Glomerular visceral epithelial cell (primary cell): ENCODE measurements at regions not wholly inside any gene's neighbourhood (a gene's known extent, or its start where the extent isn't known, plus 50 kb on each side); places are given as distances from the start of the nearest gene placed in this dataset.
"Not testable (repeated sequence)": the region's sequence is repeated elsewhere in the genome, so short reads cannot be mapped to it uniquely, and the experiment has no call there.

ENCODE experiments used
- DNase-seq: peaks from one replicate; pipeline ENCODE4 v3.0.0-alpha.2; 2016; ENCODE audit errors: extremely low spot score

- peak; percentile 31 for DNase-seq
Measured at GRCh38 chr4:22573198-22573597, 57.3 kb upstream of the ADGRA3 start.

- DNase-seq = no peak
Measured at GRCh38 chr4:22573641-22574040, 57.8 kb upstream of the ADGRA3 start.

- no peak for DNase-seq
Measured at GRCh38 chr4:22574424-22574823, 58.6 kb upstream of the ADGRA3 start.

GRCh38 chr4:22574880-22575279 is 59.0 kb upstream of the ADGRA3 start:
- no peak for DNase-seq

GRCh38 chr4:22587253-22587652 is 71.4 kb upstream of the ADGRA3 start:
- DNase-seq = no peak

- DNase-seq = no peak
Measured at GRCh38 chr4:22593933-22594332, 78.1 kb upstream of the ADGRA3 start.

GRCh38 chr4:22595684-22596083 is 79.8 kb upstream of the ADGRA3 start:
- no peak for DNase-seq

- no peak for DNase-seq
Measured at GRCh38 chr4:22596409-22596808, 80.5 kb upstream of the ADGRA3 start.

DNA sequence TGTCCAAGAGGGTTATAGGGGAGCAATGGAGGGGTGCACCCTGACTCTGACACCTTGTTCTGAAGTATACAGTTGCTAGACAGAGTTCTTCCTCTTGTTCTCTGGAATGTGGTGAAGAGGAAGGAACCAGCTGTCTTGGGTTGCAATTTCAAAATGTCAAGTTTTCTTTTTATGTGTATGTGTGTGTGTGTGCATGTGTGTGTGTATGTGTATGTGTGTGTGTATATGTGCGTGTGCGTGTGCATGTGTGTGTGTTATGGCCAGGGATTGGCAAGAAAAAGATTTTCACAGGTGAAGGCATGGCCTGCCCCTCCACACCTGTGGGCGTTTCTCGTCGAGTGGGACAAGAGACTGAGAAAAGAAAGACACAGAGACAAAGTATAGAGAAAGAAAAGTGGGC is 81.6 kb upstream of the ADGRA3 start:
- no peak for DNase-seq

GRCh38 chr4:22598113-22599047 is 82.5 kb upstream of the ADGRA3 start:
- DNase-seq = not testable (repeated sequence)

- not testable (repeated sequence) for DNase-seq
Measured at GRCh38 chr4:22599228-22599928, 83.5 kb upstream of the ADGRA3 start.

DNA sequence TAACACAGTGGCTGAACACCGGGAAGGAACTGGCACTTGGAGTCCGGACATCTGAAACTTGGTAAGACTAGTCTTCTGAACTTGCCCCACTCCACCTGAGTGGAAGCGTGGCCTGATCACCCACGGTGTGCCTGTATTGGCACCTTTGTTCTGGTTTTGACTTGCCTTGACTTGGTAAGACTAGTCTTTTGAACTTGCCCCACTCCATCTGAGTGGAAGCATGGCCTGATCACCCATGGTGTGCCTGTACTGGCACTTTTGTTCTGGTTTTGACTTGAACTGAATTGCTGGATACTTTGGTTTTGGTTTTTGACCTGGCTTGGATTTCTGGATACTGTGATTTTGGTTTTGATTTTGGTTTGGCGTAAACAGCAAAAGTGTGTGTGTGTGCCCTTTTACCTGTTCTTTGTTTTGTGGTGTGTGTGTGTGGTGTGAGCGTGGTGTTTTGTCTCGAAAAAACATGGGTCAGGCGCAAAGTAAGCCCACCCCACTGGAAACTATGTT is 84.1 kb upstream of the ADGRA3 start:
- DNase-seq = not testable (repeated sequence)

GRCh38 chr4:22601638-22602037 is 85.8 kb upstream of the ADGRA3 start:
- DNase-seq = not testable (repeated sequence)

DNA sequence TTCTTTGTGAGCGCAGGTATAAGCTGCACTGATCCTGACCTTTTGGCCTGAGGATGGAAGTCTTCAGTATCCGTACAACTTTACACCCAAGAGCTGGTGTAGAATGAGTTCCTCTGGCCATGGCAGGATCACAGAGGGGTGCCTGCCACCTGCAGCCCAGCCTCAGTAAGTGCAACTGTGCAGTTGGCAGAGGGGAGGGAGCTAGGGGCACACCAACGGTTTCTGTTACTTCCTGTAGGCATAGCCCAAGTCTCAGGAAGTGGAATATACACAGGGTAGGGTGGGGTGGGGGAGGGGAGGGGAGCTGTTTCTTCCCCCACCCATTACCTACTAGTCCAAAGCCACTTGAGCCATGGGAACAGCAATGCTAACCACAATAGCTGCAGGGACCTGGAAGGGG is 85.4 kb upstream of the GBA3 start:
- DNase-seq = peak; percentile 58

GRCh38 chr4:22609951-22610525 is 82.7 kb upstream of the GBA3 start:
- not testable (repeated sequence) for DNase-seq

DNA sequence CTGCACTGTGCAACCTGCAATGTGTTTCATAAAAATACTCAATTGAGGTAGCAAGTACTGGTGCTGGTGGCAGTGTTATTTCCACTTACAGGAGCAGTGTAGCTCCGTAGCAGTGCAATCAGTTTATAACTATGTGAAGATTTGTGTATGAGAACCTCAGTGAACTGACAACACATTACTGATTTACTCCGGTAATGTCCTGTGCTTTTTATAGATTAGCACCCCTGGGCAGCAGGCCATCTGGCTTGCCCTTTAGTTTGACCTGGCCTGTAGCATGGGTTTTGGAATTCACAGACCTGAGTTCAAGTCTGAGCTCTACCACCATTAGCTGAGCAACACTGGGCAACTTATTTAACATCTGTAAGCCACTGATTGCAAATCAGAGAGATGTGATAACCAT is 78.6 kb upstream of the GBA3 start:
- no peak for DNase-seq

DNA sequence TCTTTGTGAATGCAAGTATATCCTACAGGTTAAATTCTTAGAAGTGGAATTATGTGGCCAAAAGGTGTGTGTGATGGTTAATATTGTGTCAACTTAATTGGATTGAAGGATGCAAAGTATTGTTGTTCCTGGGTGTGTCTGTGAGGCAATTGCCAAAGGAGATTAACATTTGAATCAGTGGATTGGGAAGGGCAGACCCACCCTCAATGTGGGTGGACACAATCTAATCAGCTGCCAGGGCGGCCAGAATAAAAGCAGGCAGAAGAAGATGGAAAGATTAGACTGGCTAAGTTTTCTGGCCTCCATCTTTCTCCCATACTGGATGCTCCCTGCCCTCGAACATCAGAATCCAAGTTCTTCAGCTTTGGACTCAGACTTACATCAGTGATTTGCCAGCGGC is 76.2 kb upstream of the GBA3 start:
- DNase-seq = no peak

- DNase-seq = not testable (repeated sequence)
Measured at GRCh38 chr4:22620144-22620543, 72.6 kb upstream of the GBA3 start.

- DNase-seq = not testable (repeated sequence)
Measured at GRCh38 chr4:22621970-22622369, 70.8 kb upstream of the GBA3 start.

DNA sequence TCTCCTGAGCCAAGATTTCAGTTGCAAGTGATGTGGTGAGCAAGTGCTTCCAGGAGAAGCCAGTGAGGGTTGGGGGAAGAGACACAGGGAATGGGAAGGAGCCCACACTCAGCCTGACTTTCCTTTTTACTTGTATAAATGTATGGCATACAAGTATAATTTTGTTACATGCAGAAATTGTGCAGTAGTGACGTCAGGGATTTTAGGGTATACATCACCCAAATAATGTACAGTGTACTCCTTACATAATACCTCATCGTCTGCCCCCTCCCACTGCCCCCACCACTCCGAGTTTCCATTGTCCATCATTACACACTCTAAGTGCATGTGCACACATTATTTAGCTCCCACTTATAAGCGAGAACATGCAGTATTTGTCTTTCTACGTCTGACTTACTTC is 68.7 kb upstream of the GBA3 start:
- not testable (repeated sequence) for DNase-seq

DNA sequence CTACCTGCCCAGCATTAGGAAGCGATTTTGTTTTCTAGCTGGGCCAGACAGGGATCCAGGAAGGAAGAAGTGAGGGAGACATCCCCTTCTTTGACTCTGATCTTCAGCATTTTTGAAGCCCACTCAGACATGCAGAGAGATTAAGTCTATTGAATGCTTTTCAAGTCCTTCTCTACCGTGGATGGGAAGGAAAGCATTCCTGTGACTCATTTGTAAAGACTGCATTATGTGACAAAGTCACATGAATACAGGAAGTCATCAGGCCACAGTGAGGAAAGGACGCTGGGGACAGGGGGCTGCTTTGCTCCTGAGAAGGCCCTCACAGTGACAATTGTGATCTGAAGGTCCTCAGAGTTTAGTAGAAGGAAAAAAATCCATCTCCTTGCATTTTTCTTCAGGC is 67.4 kb upstream of the GBA3 start:
- no peak for DNase-seq

GRCh38 chr4:22627851-22628250 is 64.9 kb upstream of the GBA3 start:
- not testable (repeated sequence) for DNase-seq
